NCI-H1436 (cell line): ENCODE measurements at regions not wholly inside any gene's neighbourhood (a gene's known extent, or its start where the extent isn't known, plus 50 kb on each side); places are given as distances from the start of the nearest gene placed in this dataset.

Experiments
- DNase-seq: peaks from one replicate; lab custom pipeline; 2025; lab: John Stamatoyannopoulos, UW

GRCh38 chrX:10047631-10048030 lies 80.5 kb downstream of the CLDN34 start:
- DNase-seq, result no peak

GRCh38 chrX:10048076-10048475 lies 80.9 kb downstream of the CLDN34 start:
- no peak for DNase-seq

- no peak for DNase-seq
Measured at GRCh38 chrX:10048707-10049106, 81.5 kb downstream of the CLDN34 start.

- DNase-seq, result no peak
Measured at GRCh38 chrX:10049236-10049635, 82.1 kb downstream of the CLDN34 start.

- no peak for DNase-seq
Measured at GRCh38 chrX:10050481-10050880, 83.3 kb downstream of the CLDN34 start.

- DNase-seq, result no peak
Measured at GRCh38 chrX:10051866-10052480, 84.8 kb downstream of the CLDN34 start.

- DNase-seq, result no peak
Measured at GRCh38 chrX:10052906-10053625, 85.9 kb downstream of the CLDN34 start.

GRCh38 chrX:10054396-10054795 lies 87.2 kb downstream of the CLDN34 start:
- no peak for DNase-seq

GRCh38 chrX:10055430-10055829 lies 88.3 kb downstream of the CLDN34 start:
- DNase-seq, result no peak

GRCh38 chrX:10062352-10062751 lies 94.4 kb upstream of the CLCN4 start:
- no peak for DNase-seq

GRCh38 chrX:10062980-10063379 lies 93.8 kb upstream of the CLCN4 start:
- no peak for DNase-seq

- no peak for DNase-seq
Measured at GRCh38 chrX:10064736-10065135, 92.0 kb upstream of the CLCN4 start.

GRCh38 chrX:10070714-10071436 lies 85.9 kb upstream of the CLCN4 start:
- no peak for DNase-seq

- no peak for DNase-seq
Measured at GRCh38 chrX:10071451-10072144, 85.2 kb upstream of the CLCN4 start.

- DNase-seq, result no peak
Measured at GRCh38 chrX:10072786-10073568, 83.8 kb upstream of the CLCN4 start.

- DNase-seq, result no peak
Measured at GRCh38 chrX:10073671-10074070, 83.1 kb upstream of the CLCN4 start.

- DNase-seq, result no peak
Measured at GRCh38 chrX:10074241-10074941, 82.4 kb upstream of the CLCN4 start.

GRCh38 chrX:10076765-10077164 lies 80.0 kb upstream of the CLCN4 start:
- no peak for DNase-seq

- no peak for DNase-seq
Measured at GRCh38 chrX:10077425-10078188, 79.2 kb upstream of the CLCN4 start.

GRCh38 chrX:10078266-10078665 lies 78.5 kb upstream of the CLCN4 start:
- DNase-seq, result no peak
